DND-41 (cell line): ENCODE measurements at regions not wholly inside any gene's neighbourhood (a gene's known extent, or its start where the extent isn't known, plus 50 kb on each side); places are given as distances from the start of the nearest gene placed in this dataset.

Source experiments
- EZH2 ChIP-seq: IDR thresholded peaks from 3 replicates; pipeline ENCODE4 v1.6.1; 2012; ENCODE audit warnings: borderline replicate concordance, low read depth, mild to moderate bottlenecking, moderate library complexity, low read length, inconsistent platforms; ENCODE audit not compliant: severe bottlenecking
- TF ChIP-seq, protein P1 (sequence below): IDR thresholded peaks from 2 replicates; pipeline ENCODE4 v1.5.1; 2012; ENCODE audit warnings: borderline replicate concordance, low read length, moderate library complexity, mild to moderate bottlenecking; ENCODE audit not compliant: poor library complexity, severe bottlenecking; ENCODE audit errors: extremely low read depth

DNA sequence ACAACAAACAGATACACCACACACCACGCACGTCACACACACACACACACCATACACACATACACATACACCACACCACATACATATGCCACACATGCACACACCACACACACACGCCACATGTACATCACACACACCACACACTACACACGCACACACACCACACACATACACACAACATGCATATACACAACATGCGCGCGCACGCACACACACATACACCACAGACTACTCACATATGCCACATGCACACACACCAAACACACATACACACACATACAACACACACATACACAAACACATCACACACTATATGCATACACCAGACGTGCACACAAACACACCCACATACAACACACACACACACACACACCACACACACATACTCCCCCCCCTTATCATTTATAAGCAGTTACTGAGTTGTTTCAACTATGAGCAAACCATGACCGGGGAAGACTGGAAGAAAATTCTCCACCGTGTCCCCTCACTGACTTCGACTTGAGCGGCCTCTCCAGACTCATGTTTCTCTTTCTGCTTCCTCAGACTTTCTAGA lies 126.7 kb upstream of the IQSEC1 start:
- TF ChIP-seq, protein P1, sequence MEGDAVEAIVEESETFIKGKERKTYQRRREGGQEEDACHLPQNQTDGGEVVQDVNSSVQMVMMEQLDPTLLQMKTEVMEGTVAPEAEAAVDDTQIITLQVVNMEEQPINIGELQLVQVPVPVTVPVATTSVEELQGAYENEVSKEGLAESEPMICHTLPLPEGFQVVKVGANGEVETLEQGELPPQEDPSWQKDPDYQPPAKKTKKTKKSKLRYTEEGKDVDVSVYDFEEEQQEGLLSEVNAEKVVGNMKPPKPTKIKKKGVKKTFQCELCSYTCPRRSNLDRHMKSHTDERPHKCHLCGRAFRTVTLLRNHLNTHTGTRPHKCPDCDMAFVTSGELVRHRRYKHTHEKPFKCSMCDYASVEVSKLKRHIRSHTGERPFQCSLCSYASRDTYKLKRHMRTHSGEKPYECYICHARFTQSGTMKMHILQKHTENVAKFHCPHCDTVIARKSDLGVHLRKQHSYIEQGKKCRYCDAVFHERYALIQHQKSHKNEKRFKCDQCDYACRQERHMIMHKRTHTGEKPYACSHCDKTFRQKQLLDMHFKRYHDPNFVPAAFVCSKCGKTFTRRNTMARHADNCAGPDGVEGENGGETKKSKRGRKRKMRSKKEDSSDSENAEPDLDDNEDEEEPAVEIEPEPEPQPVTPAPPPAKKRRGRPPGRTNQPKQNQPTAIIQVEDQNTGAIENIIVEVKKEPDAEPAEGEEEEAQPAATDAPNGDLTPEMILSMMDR, result no peak
- no peak for TF ChIP-seq EZH2
